ENCODE measurements at regions not wholly inside any gene's neighbourhood (a gene's known extent, or its start where the extent isn't known, plus 50 kb on each side); places are given as distances from the start of the nearest gene placed in this dataset.
"Not testable (repeated sequence)": the region's sequence is repeated elsewhere in the genome, so short reads cannot be mapped to it uniquely, and the experiment has no call there.

DNA sequence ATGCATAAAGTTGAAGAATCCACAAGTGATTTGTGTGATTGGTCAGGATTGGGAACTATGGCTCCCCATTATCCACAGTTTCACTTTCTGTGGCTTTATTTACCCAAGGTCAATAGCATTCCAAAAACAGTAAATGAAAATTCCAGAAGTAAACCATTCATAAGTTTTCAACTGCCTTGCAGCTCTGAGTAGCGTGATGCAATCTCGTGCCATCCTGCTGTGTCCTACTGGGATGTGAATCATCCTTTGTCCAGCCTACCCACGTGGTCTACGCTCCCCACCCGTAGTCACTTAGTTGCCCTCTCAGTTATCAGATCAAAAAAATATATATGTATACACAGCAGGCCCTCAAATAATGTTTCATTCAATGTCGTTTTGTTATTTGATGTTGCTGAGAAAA is 89.0 kb upstream of the DLGAP1 start:
- Histone ChIP-seq H3K4me3 (no peak overlapping the region), H3K4me1 (no peaks in the 10 kb centered on the region), H3K27me3 (no peaks in the 10 kb centered on the region), H3K27ac (no peak overlapping the region), H3K36me3 (no peaks in the 10 kb centered on the region), H3K9me3 (peaks cover 0 to 9% (median 0%) of the 10 kb centered on the region in 3 donors)
- 79 to 84% methylated on average over 6 of the region's 6 CpGs for WGBS, 2 donors (ENCODE audit: low coverage in 1 of 2)
- no peak for ATAC-seq
- TF ChIP-seq POLR2AphosphoS5 (IDR thresholded peaks at IDR 0.05) (no peak), CTCF (IDR thresholded peaks at IDR 0.05) (no peak), POLR2A (IDR thresholded peaks at IDR 0.05) (no peak), EP300 (IDR thresholded peaks at IDR 0.05) (no peak)

DNA sequence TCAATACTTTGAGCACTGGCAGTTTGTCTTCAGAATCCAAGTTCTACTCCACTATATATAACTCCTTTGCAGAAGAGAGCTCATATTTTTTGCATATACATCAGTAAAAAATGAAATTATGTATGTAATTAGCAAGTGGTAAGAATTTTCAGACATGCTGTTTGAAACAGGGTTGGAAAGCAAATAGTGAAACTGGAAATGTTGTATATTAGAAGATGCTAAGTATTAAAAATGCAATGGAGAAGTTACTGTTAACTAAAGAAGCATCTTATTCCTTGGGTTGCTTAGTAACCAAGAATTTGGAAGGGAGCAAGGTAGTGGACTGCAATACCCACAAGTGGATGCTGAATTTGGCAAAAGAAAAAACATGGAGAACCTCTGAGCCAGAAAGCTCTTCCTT is 88.6 kb upstream of the DLGAP1 start:
- no peak for ATAC-seq

DNA sequence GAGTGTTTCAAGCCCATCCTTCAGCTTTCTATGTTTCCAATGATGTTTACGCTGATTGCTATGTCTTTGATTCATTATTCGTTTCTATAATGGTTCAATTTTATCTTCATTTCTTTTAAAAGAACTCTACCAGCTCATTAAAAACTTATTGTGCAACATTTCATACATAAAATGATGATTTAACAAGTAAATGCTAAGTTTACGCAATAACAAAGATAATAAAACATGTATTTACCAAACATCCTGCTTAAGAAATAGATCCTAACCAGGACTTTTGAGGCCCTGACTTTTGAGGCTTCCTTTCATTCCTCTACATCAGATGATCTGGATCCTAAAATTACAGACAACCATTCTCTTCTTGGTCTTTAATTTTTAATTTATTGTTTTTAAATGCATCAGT is 86.5 kb upstream of the DLGAP1 start:
- WGBS, 2 donors (ENCODE audit: low coverage in 1 of 2), result 81 to 87% methylated on average over 3 of the region's 3 CpGs
- Histone ChIP-seq H3K27me3 (no peaks in the 10 kb centered on the region), H3K9me3 (peaks cover 0 to 24% (median 0%) of the 10 kb centered on the region in 3 donors), H3K36me3 (no peaks in the 10 kb centered on the region), H3K4me3 (no peak overlapping the region), H3K4me1 (no peaks in the 10 kb centered on the region), H3K27ac (no peak overlapping the region)
- ATAC-seq, result no peak
- TF ChIP-seq POLR2AphosphoS5 (IDR thresholded peaks at IDR 0.05) (no peak), EP300 (IDR thresholded peaks at IDR 0.05) (no peak), POLR2A (IDR thresholded peaks at IDR 0.05) (no peak), CTCF (IDR thresholded peaks at IDR 0.05) (no peak)

More for the DNA sequence above, 88.6 kb upstream of the DLGAP1 start:
- Histone ChIP-seq H3K9me3 (peaks cover 0 to 13% (median 0%) of the 10 kb centered on the region in 3 donors), H3K27me3 (no peaks in the 10 kb centered on the region), H3K36me3 (no peaks in the 10 kb centered on the region), H3K27ac (no peak overlapping the region), H3K4me1 (no peaks in the 10 kb centered on the region), H3K4me3 (no peak overlapping the region)
- no peak for TF ChIP-seq POLR2A (IDR thresholded peaks at IDR 0.05)
- TF ChIP-seq EP300 (IDR thresholded peaks at IDR 0.05), result no peak
- no peak for TF ChIP-seq CTCF (IDR thresholded peaks at IDR 0.05)
- TF ChIP-seq POLR2AphosphoS5 (IDR thresholded peaks at IDR 0.05), result no peak

DNA sequence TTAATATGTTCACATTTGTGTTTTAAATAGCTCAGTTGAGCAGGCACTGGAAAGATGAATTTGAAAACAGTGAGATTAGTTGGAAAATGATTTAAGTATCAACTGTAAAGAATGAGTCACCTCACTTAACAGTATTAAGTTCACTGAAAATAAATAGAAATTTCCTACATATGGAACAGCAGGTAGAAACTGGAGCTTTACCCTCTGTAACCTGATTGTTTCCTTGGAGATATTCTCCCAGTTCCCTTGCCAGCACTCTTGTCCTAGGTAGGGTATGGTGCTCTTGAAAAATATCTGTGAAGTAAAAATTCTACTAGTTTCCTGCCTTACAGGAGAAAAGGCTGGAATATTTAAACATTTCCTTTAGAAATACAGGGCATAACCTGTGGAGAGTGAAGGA is 81.3 kb upstream of the DLGAP1 start:
- H3K36me3 ChIP-seq, result no peaks in the 10 kb centered on the region
- H3K9me3 ChIP-seq, result peaks cover 0 to 48% (median 0%) of the 10 kb centered on the region in 3 donors
- no peak for ATAC-seq
- no peak overlapping the region for H3K4me3 ChIP-seq
- H3K4me1 ChIP-seq, result no peaks in the 10 kb centered on the region
- H3K27me3 ChIP-seq, result no peaks in the 10 kb centered on the region
- no peak overlapping the region for H3K27ac ChIP-seq
- TF ChIP-seq POLR2A (IDR thresholded peaks at IDR 0.05) (no peak), CTCF (IDR thresholded peaks at IDR 0.05) (no peak), EP300 (IDR thresholded peaks at IDR 0.05) (no peak), POLR2AphosphoS5 (IDR thresholded peaks at IDR 0.05) (no peak)

DNA sequence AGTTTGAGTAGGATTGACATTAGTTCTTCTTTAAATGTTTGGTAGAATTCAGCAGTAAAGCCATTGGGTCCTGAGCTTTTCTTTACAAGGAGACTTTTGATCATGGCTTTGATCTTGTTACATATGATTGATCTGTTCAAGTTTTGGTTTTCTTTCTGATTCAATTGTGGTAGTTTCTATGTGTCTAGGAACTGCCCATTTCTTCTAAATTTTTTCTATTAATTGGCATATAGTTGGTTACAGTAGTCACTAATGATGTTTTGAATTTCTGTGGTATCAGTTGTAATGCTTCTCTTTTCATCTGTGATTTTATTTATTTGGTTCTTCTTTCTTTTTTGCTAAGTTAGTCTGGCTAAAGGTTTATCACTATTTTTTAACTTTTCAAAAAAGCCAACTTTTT is 73.3 kb upstream of the DLGAP1 start:
- H3K9me3 ChIP-seq, result peaks cover 0 to 19% (median 0%) of the 10 kb centered on the region in 3 donors
- no peaks in the 10 kb centered on the region for H3K4me1 ChIP-seq
- H3K4me3 ChIP-seq, result no peak overlapping the region
- H3K27ac ChIP-seq, result no peak overlapping the region
- no peaks in the 10 kb centered on the region for H3K27me3 ChIP-seq
- TF ChIP-seq CTCF (IDR thresholded peaks at IDR 0.05) (no peak), POLR2AphosphoS5 (IDR thresholded peaks at IDR 0.05) (no peak), POLR2A (IDR thresholded peaks at IDR 0.05) (no peak), EP300 (IDR thresholded peaks at IDR 0.05) (no peak)
- no peaks in the 10 kb centered on the region for H3K36me3 ChIP-seq
- ATAC-seq, result no peak

- not testable (repeated sequence) for ATAC-seq, H3K4me3 ChIP-seq, H3K36me3 ChIP-seq, H3K27me3 ChIP-seq, H3K4me1 ChIP-seq, H3K27ac ChIP-seq
- peaks cover 0 to 17% (median 0%) of the 10 kb centered on the region in 3 donors for H3K9me3 ChIP-seq
- WGBS, 2 donors (ENCODE audit: low coverage in 1 of 2), result 20 to 61% methylated on average over 10 of the region's 10 CpGs
These were observed 72.7 kb upstream of the DLGAP1 start for GRCh38 chr18:4527826-4528225.
